HAP-1 (cell line): ENCODE measurements at regions not wholly inside any gene's neighbourhood (a gene's known extent, or its start where the extent isn't known, plus 50 kb on each side); places are given as distances from the start of the nearest gene placed in this dataset.

Experiments
- DNase-seq, 2 experiments: peaks; one replicate each; pipeline ENCODE4 v3.0.0-alpha.2; 2016 to 2020; ENCODE audit warnings: low spot score in 2 of 2
- H3K27me3 ChIP-seq: fragments of 250-450 bp; sonication (Bioruptor Pico); 2 replicates; pipeline ENCODE4 v1.5.1; 2020; ENCODE audit warnings: low read depth, mild to moderate bottlenecking, moderate library complexity
- H3K36me3 ChIP-seq: fragments of 250-450 bp; sonication (Bioruptor Pico); replicated peaks from 2 replicates; pipeline ENCODE4 v1.5.1; 2020; ENCODE audit warnings: mild to moderate bottlenecking
- H3K4me1 ChIP-seq: fragments of 250-450 bp; sonication (Bioruptor Pico); 2 replicates; pipeline ENCODE4 v1.5.1; 2020; ENCODE audit warnings: mild to moderate bottlenecking
- H3K4me3 ChIP-seq: fragments of 250-450 bp; sonication (Bioruptor Pico); 2 replicates; pipeline ENCODE4 v1.5.1; 2020; ENCODE audit warnings: mild to moderate bottlenecking, moderate library complexity
- H3K9me3 ChIP-seq: fragments of 250-450 bp; sonication (Bioruptor Pico); 2 replicates; pipeline ENCODE4 v1.5.1; 2020; ENCODE audit warnings: mild to moderate bottlenecking, moderate library complexity
- in situ Hi-C: fragments of 300-500 bp; cut with MboI; formaldehyde crosslinking; loops from 3 replicates; pipeline ENCODE4 v1.14.3; 2020; ENCODE audit warnings: low sequenced_read_pairs, inconsistent platforms, mixed read lengths

DNA sequence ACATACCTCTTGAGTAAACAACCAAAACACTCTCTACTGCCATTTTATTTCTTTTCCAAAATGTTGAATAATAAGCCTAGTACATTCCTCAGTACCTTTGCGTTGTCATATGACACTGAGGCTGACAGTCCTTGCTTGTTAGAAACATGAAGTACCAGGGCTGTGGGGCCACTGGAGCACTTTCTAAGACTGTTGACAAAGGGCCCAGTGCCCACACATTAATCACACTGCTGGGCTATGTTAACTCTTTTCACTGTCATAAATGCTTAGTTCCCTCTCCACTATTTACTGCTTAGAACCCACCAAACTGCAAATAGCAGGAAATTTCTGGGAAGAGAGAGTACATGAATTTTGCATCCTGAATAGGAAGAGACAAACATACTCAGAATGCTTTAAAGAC, 57.1 kb downstream of the FAM47B start:
- H3K36me3 ChIP-seq: no peaks in the 10 kb centered on the region
- no peaks in the 10 kb centered on the region for H3K27me3 ChIP-seq
- no peak overlapping the region for H3K4me3 ChIP-seq
- H3K4me1 ChIP-seq: no peaks in the 10 kb centered on the region
- no peak for DNase-seq
- H3K9me3 ChIP-seq: no peaks in the 10 kb centered on the region
- in situ Hi-C loops: no loop called here

DNA sequence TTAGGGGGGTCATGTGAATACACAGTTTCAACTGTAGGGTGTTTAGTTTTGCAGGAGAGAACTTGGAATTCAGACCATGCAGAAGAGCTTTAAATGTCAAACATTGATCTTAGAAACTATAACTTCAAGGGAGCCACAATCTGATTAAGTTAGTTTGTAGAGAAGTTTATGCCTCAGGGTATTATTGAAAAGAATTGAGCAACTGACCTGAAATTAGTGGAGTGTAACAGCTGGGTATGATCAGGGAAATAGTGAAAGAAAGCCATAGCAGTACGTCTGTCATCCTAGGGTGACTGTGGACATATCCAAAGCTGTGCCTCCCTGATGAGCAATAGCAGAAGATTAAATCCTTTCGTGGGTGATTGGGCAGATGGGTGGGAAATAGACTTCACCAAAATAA, 63.8 kb downstream of the FAM47B start:
- Histone ChIP-seq H3K4me1 (no peaks in the 10 kb centered on the region), H3K4me3 (no peak overlapping the region), H3K36me3 (no peaks in the 10 kb centered on the region), H3K27me3 (no peaks in the 10 kb centered on the region), H3K9me3 (no peaks in the 10 kb centered on the region)
- in situ Hi-C loops: no loop called here
- no peak for DNase-seq

DNA sequence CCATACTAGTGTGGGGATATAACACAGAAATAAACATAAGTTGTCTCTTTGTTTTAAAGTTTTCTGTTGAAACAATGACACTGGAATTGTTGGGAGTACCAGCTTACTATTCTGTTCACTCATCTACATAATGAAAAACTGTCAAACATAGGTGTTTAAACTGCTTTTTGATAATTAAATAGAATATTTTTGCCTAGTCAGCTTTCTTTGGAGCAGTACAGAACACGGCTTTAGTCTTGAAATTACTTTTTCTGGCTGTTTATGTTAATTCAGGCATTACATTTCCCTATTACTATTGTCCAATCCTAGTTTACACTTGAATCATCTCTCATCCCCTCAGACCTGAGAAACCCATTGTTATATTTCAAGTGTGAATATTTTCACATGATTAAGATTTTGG, 73.0 kb downstream of the FAM47B start:
- Histone ChIP-seq H3K4me3 (no peak overlapping the region), H3K27me3 (no peaks in the 10 kb centered on the region), H3K9me3 (no peaks in the 10 kb centered on the region), H3K36me3 (no peaks in the 10 kb centered on the region), H3K4me1 (peaks cover 3% of the 10 kb centered on the region; the same call in 1 of the 2 replicates)
- in situ Hi-C loops: no loop called here
- DNase-seq: peak in 1 of 2 experiments; percentile 10

DNA sequence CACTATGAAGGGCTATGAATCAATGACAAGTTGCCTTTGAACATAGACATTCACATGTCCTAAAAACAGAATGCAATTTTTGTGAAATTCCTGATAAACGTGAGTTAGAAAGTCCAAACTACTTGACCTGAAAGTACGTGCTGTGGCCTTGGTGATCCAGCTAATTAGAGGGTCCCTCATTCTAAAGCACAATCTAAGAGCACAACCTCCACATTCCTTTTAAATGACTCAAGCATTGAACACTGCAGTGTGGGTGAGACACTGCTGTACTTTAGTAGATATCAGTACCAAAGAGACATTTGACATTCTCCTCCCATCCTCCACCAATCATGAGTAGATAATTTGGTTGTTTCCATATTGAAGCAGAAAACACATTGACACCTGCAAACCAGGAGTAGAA, 73.5 kb downstream of the FAM47B start:
- peak in 1 of 2 experiments; percentile 4 for DNase-seq
- no peaks in the 10 kb centered on the region for H3K27me3 ChIP-seq
- no peaks in the 10 kb centered on the region for H3K36me3 ChIP-seq
- no peaks in the 10 kb centered on the region for H3K9me3 ChIP-seq
- H3K4me3 ChIP-seq: no peak overlapping the region
- H3K4me1 ChIP-seq: peaks cover 3% of the 10 kb centered on the region; the same call in 1 of the 2 replicates
- in situ Hi-C loops: no loop called here

DNA sequence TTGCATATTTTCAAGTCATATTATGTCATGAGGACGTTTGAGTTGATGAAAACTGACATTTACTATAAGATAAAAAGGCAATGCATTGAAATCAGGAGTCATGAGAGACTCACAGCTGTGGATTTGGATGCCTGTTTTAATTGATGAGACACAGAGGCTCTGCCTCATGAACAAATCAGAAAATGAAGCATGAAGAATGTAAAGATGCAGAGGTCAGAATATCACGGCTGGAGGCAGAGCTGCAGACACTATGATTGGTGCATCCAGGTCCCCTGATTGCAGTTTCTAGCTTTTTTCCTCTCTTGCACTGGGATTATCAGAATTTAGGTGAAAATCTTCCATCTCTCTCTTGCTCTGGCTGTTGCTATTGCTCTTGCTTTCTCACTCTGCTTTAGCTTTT, 74.7 kb downstream of the FAM47B start:
- no peak for DNase-seq

DNA sequence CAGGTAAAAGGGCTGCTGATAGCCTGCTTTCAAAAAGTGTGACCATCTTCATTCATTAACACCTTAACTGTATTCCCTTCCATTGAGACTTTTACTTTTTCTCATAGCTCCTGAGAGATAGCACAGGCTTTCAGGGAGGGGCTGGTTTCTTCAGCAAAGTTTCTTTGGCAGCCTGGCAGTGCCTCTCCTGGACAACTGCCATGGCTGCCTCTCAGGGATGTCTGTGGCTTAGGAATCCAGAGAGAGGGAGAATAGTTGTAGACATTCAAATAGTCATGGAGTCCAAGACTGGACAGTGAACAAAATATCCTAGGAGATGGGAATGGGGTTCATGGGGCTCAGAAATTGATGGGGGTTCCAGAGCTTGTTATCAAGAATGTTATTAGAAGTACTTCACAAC, 81.1 kb downstream of the FAM47B start:
- Histone ChIP-seq H3K4me3 (no peak overlapping the region), H3K4me1 (no peaks in the 10 kb centered on the region), H3K27me3 (no peaks in the 10 kb centered on the region), H3K9me3 (no peaks in the 10 kb centered on the region), H3K36me3 (no peaks in the 10 kb centered on the region)
- DNase-seq: no peak
- in situ Hi-C loops: no loop called here

More for the DNA sequence above, 74.7 kb downstream of the FAM47B start:
- H3K36me3 ChIP-seq: no peaks in the 10 kb centered on the region
- no peak overlapping the region for H3K4me3 ChIP-seq
- peaks cover 3% of the 10 kb centered on the region; the same call in 1 of the 2 replicates for H3K4me1 ChIP-seq
- no peaks in the 10 kb centered on the region for H3K27me3 ChIP-seq
- in situ Hi-C loops: no loop called here
- H3K9me3 ChIP-seq: no peaks in the 10 kb centered on the region

DNA sequence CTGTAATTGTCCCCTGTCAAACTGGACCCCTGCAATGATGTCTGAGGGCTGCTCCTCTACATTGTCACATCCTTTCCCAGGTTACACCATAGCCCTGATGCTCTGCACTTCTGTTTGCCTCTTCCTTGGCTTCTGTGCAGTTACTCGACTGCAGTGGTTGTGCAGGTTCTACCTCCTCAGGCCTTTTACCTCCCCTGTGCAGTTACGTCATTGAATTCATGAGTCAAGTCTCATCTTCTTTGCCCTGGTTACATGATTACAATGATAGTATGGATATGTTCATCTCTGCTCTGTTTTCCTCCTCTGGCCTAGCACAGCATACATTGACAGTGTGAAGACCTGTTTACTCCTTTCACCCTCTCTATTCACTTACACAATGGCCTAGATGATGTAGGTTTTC, 83.2 kb downstream of the FAM47B start:
- in situ Hi-C loops: no loop called here
- H3K27me3 ChIP-seq: no peaks in the 10 kb centered on the region

DNA sequence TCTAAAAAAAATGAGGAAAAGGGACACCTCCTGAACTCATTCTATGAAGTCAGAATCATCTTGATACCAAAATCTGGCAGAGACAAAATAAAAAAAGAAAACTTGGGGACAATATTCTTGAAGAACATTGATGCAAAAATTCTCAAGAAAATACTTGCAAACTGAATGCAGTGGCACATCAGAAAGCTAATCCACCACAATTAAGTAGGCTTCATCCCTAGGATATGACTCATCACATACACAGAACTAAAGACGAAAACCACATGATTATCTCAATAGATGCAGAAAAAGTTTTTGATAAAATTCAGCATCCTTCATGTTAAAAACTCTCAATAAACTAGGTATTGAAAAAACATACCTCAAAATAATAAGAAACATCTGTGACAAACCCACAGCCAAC, 98.3 kb downstream of the FAM47B start:
- in situ Hi-C loops: no loop called here
- H3K27me3 ChIP-seq: no peaks in the 10 kb centered on the region
- no peak for DNase-seq
- H3K4me3 ChIP-seq: no peak overlapping the region
- no peaks in the 10 kb centered on the region for H3K36me3 ChIP-seq
- peaks cover 3% of the 10 kb centered on the region; the same call in 1 of the 2 replicates for H3K9me3 ChIP-seq
- H3K4me1 ChIP-seq: no peaks in the 10 kb centered on the region

More for the DNA sequence above, 83.2 kb downstream of the FAM47B start:
- Histone ChIP-seq H3K4me1 (no peaks in the 10 kb centered on the region), H3K9me3 (no peaks in the 10 kb centered on the region), H3K36me3 (no peaks in the 10 kb centered on the region), H3K4me3 (no peak overlapping the region)
- DNase-seq: no peak

DNA sequence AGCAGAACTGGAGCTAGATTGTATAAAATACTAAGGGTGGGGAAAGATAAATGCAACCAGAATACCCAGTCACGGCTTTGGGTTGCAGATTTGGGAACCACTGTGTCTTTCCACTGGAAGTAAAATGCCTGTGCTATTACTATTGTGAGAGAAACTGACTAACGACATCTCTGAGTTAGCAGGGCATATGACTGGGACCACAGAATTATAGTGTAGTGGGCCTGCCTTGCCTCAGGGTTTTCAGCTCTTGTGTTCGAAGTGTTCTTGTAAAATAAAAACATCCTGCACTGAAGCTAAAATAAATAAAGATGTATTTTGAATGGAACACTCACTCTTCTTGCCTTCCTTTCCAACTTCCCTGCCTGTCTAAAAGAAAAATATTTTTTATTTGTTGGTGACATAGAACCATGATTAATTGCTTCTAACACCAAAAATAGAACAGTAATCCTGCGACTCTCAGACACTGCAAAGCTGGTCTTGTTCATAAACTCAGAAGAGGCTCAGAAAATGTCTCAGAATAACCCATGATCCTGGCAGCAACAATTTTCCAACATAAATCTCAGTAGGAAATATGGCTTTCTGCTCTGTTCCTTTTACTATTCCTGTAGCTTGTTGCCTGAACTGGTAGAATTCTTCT, 104.2 kb downstream of the FAM47B start:
- no peaks in the 10 kb centered on the region for H3K9me3 ChIP-seq
- H3K36me3 ChIP-seq: no peaks in the 10 kb centered on the region
- H3K4me1 ChIP-seq: no peaks in the 10 kb centered on the region
- in situ Hi-C loops: no loop called here
- no peak for DNase-seq
- H3K4me3 ChIP-seq: no peak overlapping the region
- H3K27me3 ChIP-seq: no peaks in the 10 kb centered on the region

DNA sequence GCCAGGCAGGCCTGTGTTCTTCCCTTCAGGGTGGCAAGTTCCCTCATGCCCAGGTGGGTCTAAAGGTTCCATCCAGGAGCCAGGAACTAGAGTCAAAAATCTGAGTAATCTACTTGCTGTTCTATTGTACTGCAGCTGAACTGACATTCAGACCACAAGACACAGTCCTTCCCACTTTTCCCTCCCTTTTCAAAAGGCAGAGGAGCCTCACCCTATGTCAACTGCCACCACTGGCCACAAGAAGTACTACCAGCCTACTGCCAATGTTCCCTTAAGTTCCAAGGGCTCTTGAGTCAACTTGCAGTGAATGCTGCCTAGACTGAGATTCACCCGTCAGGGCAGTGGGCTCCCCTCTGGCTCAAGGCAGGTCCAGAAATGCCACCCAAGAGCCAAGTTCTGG, 133.5 kb downstream of the FAM47B start:
- Histone ChIP-seq H3K9me3 (no peaks in the 10 kb centered on the region; the same call in 1 of the 2 replicates), H3K27me3 (no peaks in the 10 kb centered on the region), H3K4me1 (no peaks in the 10 kb centered on the region), H3K4me3 (no peak overlapping the region), H3K36me3 (no peaks in the 10 kb centered on the region)
- no peak for DNase-seq
- in situ Hi-C loops: no loop called here

DNA sequence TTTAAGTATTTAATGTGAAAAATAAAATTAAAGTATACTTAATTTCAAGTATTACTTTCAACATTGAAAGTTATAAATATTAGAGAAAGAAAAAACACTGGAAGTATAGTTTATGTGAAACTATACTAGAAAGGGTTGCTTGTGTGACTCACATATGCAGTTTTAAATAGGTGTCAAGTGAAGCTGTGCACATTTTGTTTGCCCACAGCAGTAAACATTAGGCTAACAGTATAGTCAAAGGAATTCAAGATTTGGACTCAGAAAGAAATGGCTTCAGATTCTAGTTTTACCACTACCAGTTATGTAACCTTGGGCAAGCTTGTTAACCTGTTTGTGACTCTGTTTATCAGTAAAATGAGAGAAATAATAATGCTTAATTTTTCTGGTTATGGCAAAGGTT, 148.2 kb downstream of the FAM47B start:
- Histone ChIP-seq H3K4me3 (no peak overlapping the region), H3K27me3 (no peaks in the 10 kb centered on the region), H3K36me3 (no peaks in the 10 kb centered on the region), H3K9me3 (no peaks in the 10 kb centered on the region), H3K4me1 (no peaks in the 10 kb centered on the region)
- no peak for DNase-seq
- in situ Hi-C loops: no loop called here

DNA sequence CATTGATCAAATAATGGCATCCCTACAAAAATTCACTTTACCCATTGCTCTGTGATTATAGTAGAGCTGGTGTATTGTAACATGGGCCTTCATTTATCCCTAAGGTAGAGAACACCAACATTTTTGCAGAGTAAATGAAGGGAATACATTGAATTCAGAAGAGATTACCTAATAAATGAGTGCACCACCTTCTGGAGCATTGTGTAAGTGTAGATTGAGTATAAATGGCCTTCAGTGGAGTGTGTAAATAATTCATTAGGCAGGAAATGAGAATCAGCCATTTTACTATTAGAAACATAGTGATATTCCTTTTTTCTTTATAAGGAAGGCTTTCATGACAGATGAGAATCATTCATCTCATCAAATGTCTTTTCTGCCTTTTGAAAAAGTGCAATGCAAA, 155.8 kb downstream of the FAM47B start:
- in situ Hi-C loops: no loop called here
- no peaks in the 10 kb centered on the region for H3K9me3 ChIP-seq
- H3K4me3 ChIP-seq: no peak overlapping the region
- H3K4me1 ChIP-seq: no peaks in the 10 kb centered on the region
- no peaks in the 10 kb centered on the region for H3K27me3 ChIP-seq
- DNase-seq: no peak
- no peaks in the 10 kb centered on the region for H3K36me3 ChIP-seq

DNA sequence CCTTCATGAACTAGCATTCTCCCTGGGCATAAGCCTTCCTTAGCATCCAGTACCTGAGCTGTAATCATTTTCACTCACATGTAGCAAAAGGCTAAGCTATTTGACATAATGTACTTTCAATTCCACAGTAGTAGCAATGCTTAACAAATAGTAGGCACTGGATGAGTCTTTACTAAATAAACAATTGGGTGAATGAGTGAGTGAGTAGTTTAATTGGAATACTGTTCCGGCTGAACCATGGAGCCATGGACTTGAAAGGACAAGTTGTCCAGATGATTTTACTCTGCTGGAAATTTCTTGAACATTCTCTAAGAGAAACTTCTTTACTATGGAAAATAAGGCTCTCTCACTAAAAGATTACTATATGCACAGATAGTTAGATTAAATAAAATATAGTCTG, 159.3 kb downstream of the FAM47B start:
- Histone ChIP-seq H3K4me3 (no peak overlapping the region), H3K27me3 (no peaks in the 10 kb centered on the region), H3K9me3 (no peaks in the 10 kb centered on the region), H3K36me3 (no peaks in the 10 kb centered on the region), H3K4me1 (no peaks in the 10 kb centered on the region)
- in situ Hi-C loops: no loop called here
- DNase-seq: no peak

DNA sequence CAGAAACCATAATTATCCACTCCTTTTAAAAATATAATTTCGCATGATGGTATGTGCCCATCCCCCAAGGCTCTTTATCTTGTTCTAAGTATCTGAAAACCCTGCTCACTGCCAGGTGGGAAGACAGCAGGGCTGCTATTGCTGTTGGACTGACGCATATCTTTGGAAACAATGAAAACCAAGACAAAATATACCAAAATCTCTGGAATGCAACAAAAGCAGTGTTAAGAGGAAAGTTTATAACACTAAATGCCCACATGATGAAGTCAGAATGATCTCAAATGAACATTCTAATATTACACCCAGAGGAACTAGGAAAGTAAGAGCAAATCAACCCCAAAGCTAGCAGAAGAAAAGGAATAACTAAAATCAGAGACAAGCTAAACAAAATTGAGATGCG, 162.0 kb downstream of the FAM47B start:
- DNase-seq: no peak
- no peaks in the 10 kb centered on the region for H3K4me1 ChIP-seq
- H3K4me3 ChIP-seq: no peak overlapping the region
- H3K36me3 ChIP-seq: no peaks in the 10 kb centered on the region
- in situ Hi-C loops: no loop called here
- H3K9me3 ChIP-seq: no peaks in the 10 kb centered on the region
- no peaks in the 10 kb centered on the region for H3K27me3 ChIP-seq

DNA sequence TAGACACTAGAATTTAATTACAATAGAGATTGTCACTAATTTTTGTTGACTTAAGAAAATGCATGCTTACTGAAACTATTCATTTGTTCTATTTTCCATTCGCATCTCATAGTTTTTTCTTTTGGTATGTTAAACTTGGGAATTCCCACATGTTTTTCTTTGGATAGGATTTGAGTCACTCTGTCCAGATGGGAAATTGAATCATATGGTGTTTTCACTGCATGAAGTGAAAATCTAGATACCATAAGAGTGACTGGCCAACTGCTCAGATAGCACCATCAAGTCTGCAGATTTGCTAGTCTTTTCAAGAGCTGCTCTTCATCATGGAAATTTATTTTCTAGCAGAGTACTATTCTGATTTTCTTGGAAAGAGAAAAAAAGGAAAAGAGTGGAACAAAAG, 172.6 kb downstream of the FAM47B start:
- no peaks in the 10 kb centered on the region for H3K4me1 ChIP-seq
- DNase-seq: no peak
- H3K9me3 ChIP-seq: no peaks in the 10 kb centered on the region
- in situ Hi-C loops: no loop called here
- no peaks in the 10 kb centered on the region; the same call in 1 of the 2 replicates for H3K27me3 ChIP-seq
- H3K4me3 ChIP-seq: no peak overlapping the region
- no peaks in the 10 kb centered on the region for H3K36me3 ChIP-seq
